PC-9 (cell line): ENCODE measurements at regions not wholly inside any gene's neighbourhood (a gene's known extent, or its start where the extent isn't known, plus 50 kb on each side); places are given as distances from the start of the nearest gene placed in this dataset.

ENCODE experiments used
- BruUV-seq: library from RNA; stranded (reverse); fragments of 400-500 nt; replicated peaks from 2 replicates; lab custom pipeline; 2021; lab: Mats Ljungman, UMichigan
- CTCF ChIA-PET: fragments of 300-600 bp; sonication (Branson Sonifier 250); formaldehyde crosslinking; loops from one replicate; lab custom pipeline; 2022; ENCODE audit warnings: antibody characterized with exemption; lab: Charles Lee
- POLR2A ChIA-PET: fragments of 300-600 bp; sonication (Branson Sonifier 250); formaldehyde crosslinking; loops from one replicate; lab custom pipeline; 2022; ENCODE audit warnings: antibody characterized with exemption; ENCODE audit not compliant: unreplicated experiment; lab: Charles Lee
- DNase-seq, 2 experiments: peaks; one replicate each; pipeline versions ENCODE4 v3.0.0 to v3.0.0-alpha.2; 2015 to 2022; ENCODE audit warnings: mixed read lengths in 1 of 2
- H2AFZ ChIP-seq: fragments of 200-600 bp; sonication (generic); 2 replicates; pipeline ENCODE4 v1.8.1; 2017; ENCODE audit warnings: antibody characterized with exemption
- H3F3A ChIP-seq: fragments of 200-600 bp; sonication (generic); 2 replicates; pipeline ENCODE4 v1.8.1; 2017; ENCODE audit warnings: antibody characterized with exemption, mild to moderate bottlenecking, low read depth; ENCODE audit not compliant: insufficient read depth
- H3K27ac ChIP-seq: fragments of 200-600 bp; sonication (generic); 2 replicates; pipeline ENCODE4 v1.6.1; 2016; ENCODE audit warnings: mixed run types
- H3K27me3 ChIP-seq: fragments of 200-600 bp; sonication (generic); 2 replicates; pipeline ENCODE4 v1.6.1; 2016; ENCODE audit warnings: low read depth, mixed run types; ENCODE audit not compliant: insufficient read depth
- H3K36me3 ChIP-seq: fragments of 200-600 bp; sonication (generic); 2 replicates; pipeline ENCODE4 v1.6.1; 2016; ENCODE audit warnings: low read depth, mixed run types
- H3K4me1 ChIP-seq: fragments of 200-600 bp; sonication (generic); replicated peaks from 2 replicates; pipeline ENCODE4 v1.6.1; 2016; ENCODE audit warnings: mixed run types; ENCODE audit not compliant: insufficient read depth
- H3K4me2 ChIP-seq: fragments of 200-600 bp; sonication (generic); 2 replicates; pipeline ENCODE4 v1.6.1; 2017; ENCODE audit warnings: mixed run types
- H3K4me3 ChIP-seq: fragments of 200-600 bp; sonication (generic); 2 replicates; pipeline ENCODE4 v1.6.1; 2016; ENCODE audit warnings: mixed run types
- H3K79me2 ChIP-seq: fragments of 200-600 bp; sonication (generic); 2 replicates; pipeline ENCODE4 v1.6.1; 2017; ENCODE audit warnings: low read depth, mixed run types
- H3K9me2 ChIP-seq: fragments of 200-600 bp; sonication (generic); 2 replicates; pipeline ENCODE4 v1.8.1; 2017; ENCODE audit warnings: mild to moderate bottlenecking; ENCODE audit not compliant: insufficient read depth
- H3K9me3 ChIP-seq: fragments of 200-600 bp; sonication (generic); 2 replicates; pipeline ENCODE4 v1.8.1; 2016; ENCODE audit warnings: low read depth; ENCODE audit not compliant: insufficient read depth
- H4K20me1 ChIP-seq: fragments of 200-600 bp; sonication (generic); 2 replicates; pipeline ENCODE4 v1.8.1; 2017; ENCODE audit not compliant: insufficient read depth
- EZH2 ChIP-seq: fragments of 200-600 bp; sonication (generic); IDR thresholded peaks from 2 replicates; pipeline ENCODE4 v1.8.0; 2017; ENCODE audit warnings: antibody characterized with exemption, low read depth
- intact Hi-C: fragments of 100-400 bp; cut with micrococcal nuclease; formaldehyde crosslinking; loops from one replicate; pipeline ENCODE4 v1.10.0; 2022; ENCODE audit not compliant: unreplicated experiment
- TF ChIP-seq, protein P1 (sequence below): fragments of 200-600 bp; sonication (generic); conservative IDR thresholded peaks from 2 replicates; pipeline ENCODE4 v1.6.1; 2017; ENCODE audit warnings: mixed run types, antibody characterized with exemption, mild to moderate bottlenecking, moderate library complexity

DNA sequence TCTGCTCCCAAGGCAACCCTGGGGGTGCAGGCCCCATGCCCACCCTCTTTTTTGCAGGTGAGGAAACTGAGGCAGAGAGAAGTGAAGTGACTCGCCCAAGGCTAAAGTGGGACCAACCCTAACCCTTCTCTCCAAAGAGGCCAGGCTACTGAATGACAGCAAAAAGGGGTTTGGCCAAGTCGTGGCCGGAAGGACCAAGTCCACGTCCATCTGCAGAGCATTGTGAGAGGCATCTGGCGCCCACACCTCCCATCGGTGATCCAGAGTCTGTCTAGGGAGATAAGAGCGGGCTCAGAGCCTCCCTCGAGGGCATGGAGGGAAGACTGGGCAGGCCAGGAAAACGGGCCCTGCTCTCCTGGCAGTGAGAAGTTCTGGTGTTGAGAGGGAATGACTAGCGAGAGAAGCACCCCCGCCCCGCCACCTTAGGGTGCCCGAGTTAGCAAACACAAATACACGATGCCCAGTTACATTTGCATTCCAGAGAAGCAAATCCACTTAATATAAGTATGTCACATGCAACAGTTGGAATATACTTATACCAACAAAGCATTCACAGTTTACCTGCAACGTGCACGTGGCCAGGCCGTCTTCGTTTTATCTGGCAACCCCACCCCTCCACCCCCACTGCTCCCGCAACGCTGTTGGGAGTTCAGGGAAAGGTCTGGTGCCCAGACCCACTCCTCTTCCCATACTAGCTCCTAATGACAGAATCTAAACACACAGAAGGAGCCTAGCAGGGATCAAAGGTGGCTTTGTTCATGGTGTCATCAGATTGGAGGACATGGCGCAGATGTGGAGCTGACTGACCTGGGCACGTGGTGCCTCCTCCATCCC is 124.9 kb downstream of the OAT start:
- no peak for TF ChIP-seq EZH2
- TF ChIP-seq, protein P1, sequence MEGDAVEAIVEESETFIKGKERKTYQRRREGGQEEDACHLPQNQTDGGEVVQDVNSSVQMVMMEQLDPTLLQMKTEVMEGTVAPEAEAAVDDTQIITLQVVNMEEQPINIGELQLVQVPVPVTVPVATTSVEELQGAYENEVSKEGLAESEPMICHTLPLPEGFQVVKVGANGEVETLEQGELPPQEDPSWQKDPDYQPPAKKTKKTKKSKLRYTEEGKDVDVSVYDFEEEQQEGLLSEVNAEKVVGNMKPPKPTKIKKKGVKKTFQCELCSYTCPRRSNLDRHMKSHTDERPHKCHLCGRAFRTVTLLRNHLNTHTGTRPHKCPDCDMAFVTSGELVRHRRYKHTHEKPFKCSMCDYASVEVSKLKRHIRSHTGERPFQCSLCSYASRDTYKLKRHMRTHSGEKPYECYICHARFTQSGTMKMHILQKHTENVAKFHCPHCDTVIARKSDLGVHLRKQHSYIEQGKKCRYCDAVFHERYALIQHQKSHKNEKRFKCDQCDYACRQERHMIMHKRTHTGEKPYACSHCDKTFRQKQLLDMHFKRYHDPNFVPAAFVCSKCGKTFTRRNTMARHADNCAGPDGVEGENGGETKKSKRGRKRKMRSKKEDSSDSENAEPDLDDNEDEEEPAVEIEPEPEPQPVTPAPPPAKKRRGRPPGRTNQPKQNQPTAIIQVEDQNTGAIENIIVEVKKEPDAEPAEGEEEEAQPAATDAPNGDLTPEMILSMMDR, result no peak
- no peaks in the 10 kb centered on the region for H3K9me3 ChIP-seq
- H4K20me1 ChIP-seq, result no peaks in the 10 kb centered on the region
- BruUV-seq, result no TSS peak
- no peaks in the 10 kb centered on the region for H3K27me3 ChIP-seq
- intact Hi-C loops, result no loop called here
- H3K4me1 ChIP-seq, result no peaks in the 10 kb centered on the region
- CTCF ChIA-PET, result no interaction called here
- no peak overlapping the region for H3K4me3 ChIP-seq
- H3K27ac ChIP-seq, result no peak overlapping the region
- H2AFZ ChIP-seq, result no peak overlapping the region
- H3K36me3 ChIP-seq, result no peaks in the 10 kb centered on the region
- no peak for DNase-seq
- H3K79me2 ChIP-seq, result no peaks in the 10 kb centered on the region
- H3F3A ChIP-seq, result no peaks in the 10 kb centered on the region
- H3K9me2 ChIP-seq, result no peaks in the 10 kb centered on the region
- POLR2A ChIA-PET, result no interaction called here
- no peak overlapping the region for H3K4me2 ChIP-seq

DNA sequence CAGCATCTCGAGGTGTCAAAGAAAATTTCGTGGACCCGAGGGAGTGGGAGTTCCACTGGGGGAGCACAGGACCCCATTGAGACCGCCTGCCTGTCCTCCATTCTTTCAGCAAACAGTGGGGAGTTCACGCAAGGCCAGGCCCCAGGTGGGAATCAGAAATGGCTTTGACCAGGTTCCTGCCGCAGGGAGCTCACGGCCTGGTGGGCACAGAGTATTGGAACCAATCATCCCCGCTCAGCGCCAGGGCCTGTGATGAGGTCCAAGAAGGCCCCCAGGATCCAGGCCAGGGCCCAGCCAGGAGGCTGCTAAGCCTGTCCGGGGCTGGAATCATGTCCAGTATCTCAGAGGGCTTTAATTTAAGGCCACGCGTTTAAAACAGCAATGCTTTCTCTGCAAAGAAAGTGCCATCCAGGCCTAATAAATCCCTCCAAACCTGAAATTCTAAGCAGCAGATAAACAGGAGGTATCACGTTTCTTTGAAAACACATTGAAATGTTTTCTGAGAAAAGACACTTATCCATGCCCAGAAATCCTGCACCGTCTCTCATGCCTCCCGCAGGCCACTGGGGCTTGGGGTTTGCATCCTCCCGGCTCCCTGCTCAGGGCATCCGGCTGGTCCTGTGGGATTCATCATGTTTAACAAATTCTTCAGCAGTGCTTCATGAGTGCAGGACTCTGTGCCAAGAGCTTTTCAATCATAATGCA is 125.7 kb downstream of the OAT start:
- Histone ChIP-seq H3K27ac (no peak overlapping the region), H3K27me3 (no peaks in the 10 kb centered on the region), H3K9me3 (no peaks in the 10 kb centered on the region), H3K4me2 (no peak overlapping the region), H4K20me1 (no peaks in the 10 kb centered on the region), H3K36me3 (no peaks in the 10 kb centered on the region), H3K4me3 (no peak overlapping the region), H3K4me1 (no peaks in the 10 kb centered on the region), H2AFZ (no peak overlapping the region), H3K9me2 (no peaks in the 10 kb centered on the region), H3F3A (no peaks in the 10 kb centered on the region), H3K79me2 (no peaks in the 10 kb centered on the region)
- no peak for DNase-seq
- no peak for TF ChIP-seq EZH2
- TF ChIP-seq, protein P1, result no peak
- POLR2A ChIA-PET, result no interaction called here
- intact Hi-C loops, result no loop called here
- CTCF ChIA-PET, result no interaction called here
- BruUV-seq, result no TSS peak

DNA sequence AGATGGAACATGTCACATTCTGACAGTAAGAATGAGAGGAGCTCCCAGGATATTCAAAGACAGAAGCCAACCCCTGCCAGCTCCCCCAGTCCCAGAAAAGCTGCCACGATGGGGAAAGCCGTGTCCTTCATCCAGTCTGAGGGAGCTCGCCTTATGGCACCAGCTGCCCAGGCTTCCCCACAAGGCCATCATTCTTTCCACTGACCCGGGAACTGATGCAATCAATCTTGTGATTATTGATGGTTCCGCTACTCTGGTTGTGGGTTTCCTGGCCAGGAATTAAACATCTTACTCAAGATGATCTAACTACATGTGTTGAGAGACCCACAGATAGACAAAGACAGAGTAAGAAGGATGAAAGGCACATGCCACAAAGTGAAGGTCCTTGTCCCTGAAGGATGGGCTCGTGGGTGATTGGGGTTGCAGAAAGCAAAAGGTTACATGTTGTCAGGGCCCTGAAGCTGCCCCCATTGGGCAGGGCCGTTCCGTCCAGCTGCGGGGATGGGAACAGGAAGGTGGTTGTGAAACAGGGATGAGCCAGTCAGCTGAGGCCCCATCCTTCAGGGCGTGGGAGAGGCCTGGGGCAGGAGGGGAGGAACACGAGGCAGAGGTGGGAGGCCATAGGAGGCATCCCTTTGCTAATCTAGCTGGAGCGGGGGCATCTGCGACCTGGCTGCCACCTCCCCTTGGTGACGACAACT is 127.6 kb downstream of the OAT start:
- no peaks in the 10 kb centered on the region for H3K27me3 ChIP-seq
- no peaks in the 10 kb centered on the region for H4K20me1 ChIP-seq
- no peak overlapping the region for H2AFZ ChIP-seq
- H3K4me2 ChIP-seq, result no peak overlapping the region
- no peaks in the 10 kb centered on the region for H3K36me3 ChIP-seq
- intact Hi-C loops, result no loop called here
- no peaks in the 10 kb centered on the region for H3K9me3 ChIP-seq
- BruUV-seq, result no TSS peak
- no peaks in the 10 kb centered on the region for H3K79me2 ChIP-seq
- no peak overlapping the region for H3K4me3 ChIP-seq
- no peak for DNase-seq
- no peaks in the 10 kb centered on the region for H3K9me2 ChIP-seq
- H3K27ac ChIP-seq, result no peak overlapping the region
- H3F3A ChIP-seq, result no peaks in the 10 kb centered on the region
- TF ChIP-seq, protein P1, result no peak
- no peak for TF ChIP-seq EZH2
- CTCF ChIA-PET, result no interaction called here
- H3K4me1 ChIP-seq, result no peaks in the 10 kb centered on the region
- POLR2A ChIA-PET, result interaction anchor here (0.6 kb wide), 1 partner anchor 296 kb away, joined by 3 read pairs; no protein-coding TSS in a partner anchor
